ENCODE measurements at regions not wholly inside any gene's neighbourhood (a gene's known extent, or its start where the extent isn't known, plus 50 kb on each side); places are given as distances from the start of the nearest gene placed in this dataset.

GRCh38 chr13:70424928-70425327, 316.7 kb upstream of the KLHL1 start:
- TF ChIP-seq POLR2AphosphoS5 (IDR thresholded peaks at IDR 0.05; ENCODE audit: insufficient read depth in 1 of 2, low read depth in 1 of 2) (no peak), POLR2A (IDR thresholded peaks at IDR 0.05) (no peak), CTCF (IDR thresholded peaks at IDR 0.05) (no peak)
